ENCODE measurements at regions not wholly inside any gene's neighbourhood (a gene's known extent, or its start where the extent isn't known, plus 50 kb on each side); places are given as distances from the start of the nearest gene placed in this dataset.

- Histone ChIP-seq H3K23ac (ENCODE audit: low read length) (no peak overlapping the region), H4K91ac (ENCODE audit: low read depth, low read length) (no peak overlapping the region), H3K4ac (ENCODE audit: low read depth, low read length) (no peak overlapping the region), H3K36me3 (ENCODE audit: control insufficient read depth in 1 of 2, insufficient read depth in 2 of 2, low read length in 2 of 2) (no peaks in the 10 kb centered on the region), H2AFZ (ENCODE audit: insufficient read depth, low read length, poor library complexity) (no peak overlapping the region), H4K8ac (ENCODE audit: low read depth, low read length) (no peak overlapping the region), H3K4me2 (ENCODE audit: low read length) (no peak overlapping the region), H3K4me3 (ENCODE audit: low read depth, low read length) (no peak overlapping the region), H3K18ac (ENCODE audit: low read length) (no peak overlapping the region), H2AK5ac (ENCODE audit: low read length) (no peak overlapping the region), H3K9me3 (ENCODE audit: insufficient read depth, low read depth, low read length) (no peaks in the 10 kb centered on the region), H3K27me3 (ENCODE audit: insufficient read depth, low read length) (no peaks in the 10 kb centered on the region), H3K9ac (ENCODE audit: low read length) (no peak overlapping the region), H3K79me2 (ENCODE audit: control insufficient read depth, insufficient read depth, low read length, poor library complexity) (no peaks in the 10 kb centered on the region), H3K79me1 (ENCODE audit: low read length) (no peaks in the 10 kb centered on the region), H2BK120ac (ENCODE audit: insufficient read depth, low read length, poor library complexity) (no peak overlapping the region), H2BK12ac (ENCODE audit: low read length) (no peak overlapping the region), H3K27ac (ENCODE audit: low read depth, low read length) (no peak overlapping the region), H3K14ac (ENCODE audit: low read length) (no peak overlapping the region), H3K4me1 (ENCODE audit: control insufficient read depth in 1 of 2, insufficient read depth in 2 of 2, low read length in 2 of 2) (no peaks in the 10 kb centered on the region), H4K12ac (ENCODE audit: low read depth, low read length) (no peak overlapping the region), H2BK5ac (ENCODE audit: low read depth, low read length, poor library complexity) (no peak overlapping the region)
- DNase-seq = no peak
- WGBS (ENCODE audit: extremely low coverage, insufficient coverage, insufficient read length) = no CpG with 5 or more reads among the region's 1 CpG
Observed at GRCh38 chr18:73621091-73621490, 526.5 kb downstream of the FBXO15 start.

GRCh38 chr18:73617981-73618380, 529.7 kb downstream of the FBXO15 start:
- H3K4me2 ChIP-seq (ENCODE audit: low read length) = no peak overlapping the region
- DNase-seq = no peak
- H3K4me1 ChIP-seq (ENCODE audit: control insufficient read depth in 1 of 2, insufficient read depth in 2 of 2, low read length in 2 of 2) = no peaks in the 10 kb centered on the region
- H3K23ac ChIP-seq (ENCODE audit: low read length) = no peak overlapping the region
- H4K91ac ChIP-seq (ENCODE audit: low read depth, low read length) = no peak overlapping the region
- H3K36me3 ChIP-seq (ENCODE audit: control insufficient read depth in 1 of 2, insufficient read depth in 2 of 2, low read length in 2 of 2) = no peaks in the 10 kb centered on the region
- H3K4me3 ChIP-seq (ENCODE audit: low read depth, low read length) = no peak overlapping the region
- no peak overlapping the region for H2BK120ac ChIP-seq (ENCODE audit: insufficient read depth, low read length, poor library complexity)
- no peaks in the 10 kb centered on the region for H3K27me3 ChIP-seq (ENCODE audit: insufficient read depth, low read length)
- no peak overlapping the region for H2AK5ac ChIP-seq (ENCODE audit: low read length)
- no peak overlapping the region for H3K14ac ChIP-seq (ENCODE audit: low read length)
- H3K4ac ChIP-seq (ENCODE audit: low read depth, low read length) = no peak overlapping the region
- no peaks in the 10 kb centered on the region for H3K79me2 ChIP-seq (ENCODE audit: control insufficient read depth, insufficient read depth, low read length, poor library complexity)
- H3K9ac ChIP-seq (ENCODE audit: low read length) = no peak overlapping the region
- H3K18ac ChIP-seq (ENCODE audit: low read length) = no peak overlapping the region
- H4K12ac ChIP-seq (ENCODE audit: low read depth, low read length) = no peak overlapping the region
- H4K8ac ChIP-seq (ENCODE audit: low read depth, low read length) = no peak overlapping the region
- H2AFZ ChIP-seq (ENCODE audit: insufficient read depth, low read length, poor library complexity) = no peak overlapping the region
- no peaks in the 10 kb centered on the region for H3K79me1 ChIP-seq (ENCODE audit: low read length)
- no peak overlapping the region for H3K27ac ChIP-seq (ENCODE audit: low read depth, low read length)
- H2BK5ac ChIP-seq (ENCODE audit: low read depth, low read length, poor library complexity) = no peak overlapping the region
- no peaks in the 10 kb centered on the region for H3K9me3 ChIP-seq (ENCODE audit: insufficient read depth, low read depth, low read length)
- no peak overlapping the region for H2BK12ac ChIP-seq (ENCODE audit: low read length)

- peak overlapping the region; percentile 23 for H2BK12ac ChIP-seq (ENCODE audit: low read length)
- no CpG with 5 or more reads among the region's 3 CpGs for WGBS (ENCODE audit: extremely low coverage, insufficient coverage, insufficient read length)
- H3K23ac ChIP-seq (ENCODE audit: low read length) = no peak overlapping the region
- H4K91ac ChIP-seq (ENCODE audit: low read depth, low read length) = no peak overlapping the region
- no peaks in the 10 kb centered on the region for H3K9me3 ChIP-seq (ENCODE audit: insufficient read depth, low read depth, low read length)
- no peak overlapping the region for H4K12ac ChIP-seq (ENCODE audit: low read depth, low read length)
- no peaks in the 10 kb centered on the region for H3K4me1 ChIP-seq (ENCODE audit: control insufficient read depth in 1 of 2, insufficient read depth in 2 of 2, low read length in 2 of 2)
- no peaks in the 10 kb centered on the region for H3K79me2 ChIP-seq (ENCODE audit: control insufficient read depth, insufficient read depth, low read length, poor library complexity)
- H3K4me3 ChIP-seq (ENCODE audit: low read depth, low read length) = no peak overlapping the region
- no peaks in the 10 kb centered on the region for H3K79me1 ChIP-seq (ENCODE audit: low read length)
- no peak overlapping the region for H3K14ac ChIP-seq (ENCODE audit: low read length)
- H3K9ac ChIP-seq (ENCODE audit: low read length) = no peak overlapping the region
- H2AK5ac ChIP-seq (ENCODE audit: low read length) = no peak overlapping the region
- no peak overlapping the region for H2AFZ ChIP-seq (ENCODE audit: insufficient read depth, low read length, poor library complexity)
- no peaks in the 10 kb centered on the region for H3K36me3 ChIP-seq (ENCODE audit: control insufficient read depth in 1 of 2, insufficient read depth in 2 of 2, low read length in 2 of 2)
- no peak overlapping the region for H2BK5ac ChIP-seq (ENCODE audit: low read depth, low read length, poor library complexity)
- H2BK120ac ChIP-seq (ENCODE audit: insufficient read depth, low read length, poor library complexity) = no peak overlapping the region
- no peak overlapping the region for H3K27ac ChIP-seq (ENCODE audit: low read depth, low read length)
- H4K8ac ChIP-seq (ENCODE audit: low read depth, low read length) = no peak overlapping the region
- H3K18ac ChIP-seq (ENCODE audit: low read length) = no peak overlapping the region
- DNase-seq = no peak
- no peak overlapping the region for H3K4ac ChIP-seq (ENCODE audit: low read depth, low read length)
- no peaks in the 10 kb centered on the region for H3K27me3 ChIP-seq (ENCODE audit: insufficient read depth, low read length)
- H3K4me2 ChIP-seq (ENCODE audit: low read length) = no peak overlapping the region
Observed at GRCh38 chr18:73615506-73615905, 532.1 kb downstream of the FBXO15 start.

DNA sequence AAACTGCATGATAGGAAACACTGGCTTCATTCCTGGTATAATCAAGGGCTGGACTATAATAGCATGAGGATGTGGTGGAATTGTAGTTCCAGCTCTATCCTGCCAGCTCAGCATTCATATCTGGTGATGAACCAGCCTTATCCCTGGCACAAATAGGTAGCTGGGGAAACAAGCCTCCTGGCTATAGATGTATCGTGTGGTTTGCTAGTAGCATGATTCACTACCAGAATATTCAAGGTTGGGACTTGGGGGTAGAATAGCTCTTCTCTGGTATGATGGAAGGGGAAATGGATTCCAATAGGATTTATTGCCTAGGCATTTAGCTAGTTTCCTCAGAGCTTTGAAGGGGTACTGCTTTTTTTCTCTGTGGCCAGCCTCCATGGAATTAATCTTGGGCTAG, 532.8 kb downstream of the FBXO15 start:
- Histone ChIP-seq H3K79me1 (ENCODE audit: low read length) (no peaks in the 10 kb centered on the region), H3K4me3 (ENCODE audit: low read depth, low read length) (no peak overlapping the region), H2BK12ac (ENCODE audit: low read length) (no peak overlapping the region), H4K12ac (ENCODE audit: low read depth, low read length) (no peak overlapping the region), H3K4ac (ENCODE audit: low read depth, low read length) (no peak overlapping the region), H3K9me3 (ENCODE audit: insufficient read depth, low read depth, low read length) (no peaks in the 10 kb centered on the region), H3K9ac (ENCODE audit: low read length) (no peak overlapping the region), H3K36me3 (ENCODE audit: control insufficient read depth in 1 of 2, insufficient read depth in 2 of 2, low read length in 2 of 2) (no peaks in the 10 kb centered on the region), H4K91ac (ENCODE audit: low read depth, low read length) (no peak overlapping the region), H3K4me1 (ENCODE audit: control insufficient read depth in 1 of 2, insufficient read depth in 2 of 2, low read length in 2 of 2) (no peaks in the 10 kb centered on the region), H3K18ac (ENCODE audit: low read length) (no peak overlapping the region), H3K14ac (ENCODE audit: low read length) (no peak overlapping the region), H2BK120ac (ENCODE audit: insufficient read depth, low read length, poor library complexity) (no peak overlapping the region), H2AK5ac (ENCODE audit: low read length) (no peak overlapping the region), H3K27ac (ENCODE audit: low read depth, low read length) (no peak overlapping the region), H2AFZ (ENCODE audit: insufficient read depth, low read length, poor library complexity) (no peak overlapping the region), H3K4me2 (ENCODE audit: low read length) (no peak overlapping the region), H3K27me3 (ENCODE audit: insufficient read depth, low read length) (no peaks in the 10 kb centered on the region), H2BK5ac (ENCODE audit: low read depth, low read length, poor library complexity) (no peak overlapping the region), H4K8ac (ENCODE audit: low read depth, low read length) (no peak overlapping the region), H3K23ac (ENCODE audit: low read length) (no peak overlapping the region), H3K79me2 (ENCODE audit: control insufficient read depth, insufficient read depth, low read length, poor library complexity) (no peaks in the 10 kb centered on the region)
- DNase-seq = no peak
- no CpG with 5 or more reads among the region's 1 CpG for WGBS (ENCODE audit: extremely low coverage, insufficient coverage, insufficient read length)

Measured in trophoblast cell (in vitro differentiated cells and primary cell).